Smooth muscle cell (in vitro differentiated cells): ENCODE measurements at regions not wholly inside any gene's neighbourhood (a gene's known extent, or its start where the extent isn't known, plus 50 kb on each side); places are given as distances from the start of the nearest gene placed in this dataset.

ENCODE experiments used
- DNase-seq: peaks from one replicate; lab custom pipeline; 2025; ENCODE audit not compliant: unreplicated experiment; lab: John Stamatoyannopoulos, UW
- H2AFZ ChIP-seq: fragments of 200-600 bp; sonication (generic); 2 replicates; pipeline ENCODE4 v1.6.0; 2016; ENCODE audit warnings: antibody characterized with exemption, low read depth, mild to moderate bottlenecking
- H3F3A ChIP-seq: fragments of 200-600 bp; sonication (generic); 2 replicates; pipeline ENCODE4 v1.6.0; 2017; ENCODE audit warnings: antibody characterized with exemption, low read depth
- H3K27ac ChIP-seq: fragments of 200-600 bp; sonication (generic); 2 replicates; pipeline ENCODE4 v1.5.1; 2016; ENCODE audit warnings: low read depth, mild to moderate bottlenecking
- H3K27me3 ChIP-seq: fragments of 200-600 bp; sonication (generic); 2 replicates; pipeline ENCODE4 v1.6.1; 2016; ENCODE audit warnings: low read depth, mild to moderate bottlenecking
- H3K36me3 ChIP-seq: fragments of 200-600 bp; sonication (generic); 2 replicates; pipeline ENCODE4 v1.5.1; 2016; ENCODE audit warnings: low read depth
- H3K4me1 ChIP-seq: fragments of 200-600 bp; sonication (generic); 2 replicates; pipeline ENCODE4 v1.5.1; 2016; ENCODE audit warnings: low read depth
- H3K4me2 ChIP-seq: fragments of 200-600 bp; sonication (generic); 2 replicates; pipeline ENCODE4 v1.6.0; 2016; ENCODE audit warnings: mild to moderate bottlenecking
- H3K4me3 ChIP-seq: fragments of 200-600 bp; sonication (generic); 2 replicates; pipeline ENCODE4 v1.5.1; 2016; ENCODE audit warnings: mild to moderate bottlenecking
- H3K79me2 ChIP-seq: fragments of 200-600 bp; sonication (generic); 2 replicates; pipeline ENCODE4 v1.6.0; 2016; ENCODE audit warnings: low read depth, mild to moderate bottlenecking
- H3K9ac ChIP-seq: fragments of 200-600 bp; sonication (generic); 2 replicates; pipeline ENCODE4 v1.6.0; 2016; ENCODE audit warnings: low read depth
- H3K9me3 ChIP-seq: fragments of 200-600 bp; sonication (generic); replicated peaks from 2 replicates; pipeline ENCODE4 v1.5.1; 2016; ENCODE audit warnings: low read depth
- H4K20me1 ChIP-seq: fragments of 200-600 bp; sonication (generic); 2 replicates; pipeline ENCODE4 v1.6.0; 2016; ENCODE audit warnings: low read depth
- WGBS: methylation state at CpG from one replicate; pipeline ENCODE4 v1.1.7; 2016; ENCODE audit warnings: low lambda C conversion rate; 5-methylcytosine and 5-hydroxymethylcytosine counted together
- TF ChIP-seq, protein P1 (sequence below): fragments of 200-600 bp; sonication (generic); IDR thresholded peaks from 2 replicates; pipeline ENCODE4 v1.5.1; 2017; ENCODE audit warnings: borderline replicate concordance, mild to moderate bottlenecking, antibody characterized with exemption; ENCODE audit not compliant: insufficient read depth, poor library complexity, severe bottlenecking

DNA sequence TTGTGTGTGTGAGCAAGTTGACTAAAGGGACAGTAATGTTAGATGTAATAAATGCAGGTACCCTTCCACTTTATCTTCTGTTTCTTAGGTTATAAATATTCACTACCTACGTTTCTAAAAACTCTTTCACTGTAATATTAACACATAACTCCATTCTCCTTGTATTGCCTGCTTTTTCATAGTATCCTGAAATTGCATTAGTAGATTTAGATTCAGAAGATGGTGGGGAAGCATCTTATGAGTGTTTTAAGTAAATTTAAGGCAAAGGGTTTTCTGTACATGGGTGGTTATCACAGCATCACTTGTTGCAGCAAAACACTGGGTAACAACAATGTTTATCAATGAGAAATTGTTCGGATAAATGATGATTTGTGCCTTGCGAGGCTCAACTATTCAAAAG is 115.2 kb upstream of the VPREB1 start:
- TF ChIP-seq, protein P1, sequence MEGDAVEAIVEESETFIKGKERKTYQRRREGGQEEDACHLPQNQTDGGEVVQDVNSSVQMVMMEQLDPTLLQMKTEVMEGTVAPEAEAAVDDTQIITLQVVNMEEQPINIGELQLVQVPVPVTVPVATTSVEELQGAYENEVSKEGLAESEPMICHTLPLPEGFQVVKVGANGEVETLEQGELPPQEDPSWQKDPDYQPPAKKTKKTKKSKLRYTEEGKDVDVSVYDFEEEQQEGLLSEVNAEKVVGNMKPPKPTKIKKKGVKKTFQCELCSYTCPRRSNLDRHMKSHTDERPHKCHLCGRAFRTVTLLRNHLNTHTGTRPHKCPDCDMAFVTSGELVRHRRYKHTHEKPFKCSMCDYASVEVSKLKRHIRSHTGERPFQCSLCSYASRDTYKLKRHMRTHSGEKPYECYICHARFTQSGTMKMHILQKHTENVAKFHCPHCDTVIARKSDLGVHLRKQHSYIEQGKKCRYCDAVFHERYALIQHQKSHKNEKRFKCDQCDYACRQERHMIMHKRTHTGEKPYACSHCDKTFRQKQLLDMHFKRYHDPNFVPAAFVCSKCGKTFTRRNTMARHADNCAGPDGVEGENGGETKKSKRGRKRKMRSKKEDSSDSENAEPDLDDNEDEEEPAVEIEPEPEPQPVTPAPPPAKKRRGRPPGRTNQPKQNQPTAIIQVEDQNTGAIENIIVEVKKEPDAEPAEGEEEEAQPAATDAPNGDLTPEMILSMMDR = no peak
- H3K27ac ChIP-seq = no peak overlapping the region
- no peak for DNase-seq
- H3K79me2 ChIP-seq = no peaks in the 10 kb centered on the region
- no peaks in the 10 kb centered on the region for H3F3A ChIP-seq
- no peaks in the 10 kb centered on the region for H4K20me1 ChIP-seq
- WGBS = 61% methylated on average over 3 of the region's 3 CpGs
- no peak overlapping the region for H2AFZ ChIP-seq
- H3K4me3 ChIP-seq = no peak overlapping the region
- peaks cover 35% of the 10 kb centered on the region for H3K27me3 ChIP-seq
- H3K9ac ChIP-seq = no peak overlapping the region
- H3K9me3 ChIP-seq = no peaks in the 10 kb centered on the region
- H3K4me2 ChIP-seq = no peak overlapping the region
- no peaks in the 10 kb centered on the region for H3K36me3 ChIP-seq
- H3K4me1 ChIP-seq = no peaks in the 10 kb centered on the region

DNA sequence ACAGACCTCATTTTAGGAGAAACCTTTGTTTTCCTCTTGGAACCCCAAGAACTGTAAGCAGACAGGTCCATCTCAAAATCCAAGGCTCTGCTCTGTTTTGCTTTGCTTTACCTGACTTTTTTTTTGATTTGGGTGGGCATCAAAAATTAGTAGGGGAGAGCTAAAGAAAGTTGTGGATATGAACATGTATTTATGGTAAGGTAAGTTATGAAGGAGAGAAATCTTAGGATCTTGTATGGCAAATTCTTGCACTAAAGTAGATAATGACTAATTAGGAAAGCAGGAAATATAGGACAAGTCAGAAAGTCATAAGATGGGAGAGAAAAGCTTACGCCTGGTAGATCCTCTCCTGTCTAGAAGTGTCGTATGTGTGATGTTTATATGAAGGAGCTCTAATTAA is 116.1 kb upstream of the VPREB1 start:
- Histone ChIP-seq H3K79me2 (no peaks in the 10 kb centered on the region), H2AFZ (no peak overlapping the region), H3K36me3 (no peaks in the 10 kb centered on the region), H3K4me3 (no peak overlapping the region), H3K9me3 (no peaks in the 10 kb centered on the region), H4K20me1 (no peaks in the 10 kb centered on the region), H3F3A (no peaks in the 10 kb centered on the region), H3K9ac (no peak overlapping the region), H3K4me1 (no peaks in the 10 kb centered on the region), H3K27ac (no peak overlapping the region), H3K27me3 (peaks cover 36% of the 10 kb centered on the region), H3K4me2 (no peak overlapping the region)
- no peak for DNase-seq
- TF ChIP-seq, protein P1 = no peak
- 84% methylated on average over 2 of the region's 2 CpGs for WGBS

DNA sequence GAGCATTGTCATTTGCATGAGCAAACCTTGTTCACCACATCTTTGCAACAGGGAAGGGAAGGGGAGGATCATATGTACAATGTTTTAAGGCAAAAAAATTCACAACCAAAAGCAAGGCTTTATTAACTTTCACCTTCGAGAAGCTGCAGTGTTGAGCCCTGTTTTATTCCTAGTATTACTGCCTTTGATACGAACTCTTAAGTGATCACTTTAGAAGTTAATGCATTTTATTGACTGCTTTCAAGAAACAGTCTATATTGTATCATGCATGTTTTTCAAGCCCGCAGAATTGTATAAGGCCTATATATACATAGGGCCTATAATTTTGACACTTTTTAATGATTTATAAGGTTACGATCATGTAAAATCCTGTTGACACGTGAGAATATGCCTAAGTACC is 117.5 kb upstream of the VPREB1 start:
- no peak for DNase-seq
- Histone ChIP-seq H3K27me3 (peaks cover 47% of the 10 kb centered on the region), H3K4me1 (no peaks in the 10 kb centered on the region), H3K9ac (no peak overlapping the region), H3F3A (no peaks in the 10 kb centered on the region), H3K4me3 (no peak overlapping the region), H2AFZ (no peak overlapping the region), H3K79me2 (no peaks in the 10 kb centered on the region), H4K20me1 (no peaks in the 10 kb centered on the region), H3K4me2 (no peak overlapping the region), H3K36me3 (no peaks in the 10 kb centered on the region), H3K27ac (no peak overlapping the region), H3K9me3 (no peaks in the 10 kb centered on the region)
- TF ChIP-seq, protein P1 = no peak
- 85% methylated on average over 5 of the region's 5 CpGs for WGBS

DNA sequence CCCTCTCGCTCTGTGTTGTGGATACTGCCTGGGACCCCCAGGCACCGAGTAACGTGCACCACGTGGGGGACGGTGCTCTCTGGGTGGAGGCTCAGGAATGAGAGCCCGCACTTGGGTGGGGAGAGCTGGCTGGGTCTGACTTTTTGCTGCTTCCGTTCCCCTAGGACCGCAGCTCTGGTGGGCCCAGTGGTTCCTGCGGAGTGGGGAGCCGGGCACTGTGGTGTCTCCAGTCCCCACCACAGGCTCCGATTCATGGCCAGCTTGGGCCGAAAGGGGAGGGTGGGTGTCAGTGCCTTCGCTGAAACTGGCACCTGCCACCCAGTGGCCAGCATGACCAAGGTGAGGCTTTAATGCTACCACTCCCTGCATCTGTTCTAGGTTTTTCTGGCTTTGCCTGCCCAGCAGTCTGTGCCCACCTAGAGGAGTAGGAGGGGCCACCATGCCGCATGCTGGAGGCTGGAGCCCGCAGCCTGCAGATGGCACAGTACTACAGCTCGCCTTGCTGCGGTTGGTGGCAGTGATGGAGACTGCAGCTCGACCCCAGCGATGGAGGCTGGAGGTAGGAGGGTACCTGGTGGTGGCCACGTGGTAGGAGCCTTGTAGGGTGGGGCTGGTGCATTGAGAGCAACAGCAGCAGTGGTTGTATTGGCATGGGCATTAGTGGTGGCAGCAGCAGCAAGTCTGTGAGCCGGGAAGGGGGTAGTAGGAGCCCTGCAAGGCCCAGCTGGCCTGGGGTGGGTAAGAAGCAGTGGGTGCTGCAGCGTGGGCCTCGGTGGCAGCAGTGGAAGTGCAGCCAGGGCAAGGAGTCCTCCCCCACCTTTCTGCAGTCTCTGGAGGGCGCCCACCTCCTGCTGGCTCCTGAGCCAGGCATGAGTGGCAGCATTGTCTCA is 118.8 kb upstream of the VPREB1 start:
- H3K27ac ChIP-seq = no peak overlapping the region
- TF ChIP-seq, protein P1 = no peak
- no peak overlapping the region for H3K4me3 ChIP-seq
- H3F3A ChIP-seq = no peaks in the 10 kb centered on the region
- no peaks in the 10 kb centered on the region for H3K4me1 ChIP-seq
- no peaks in the 10 kb centered on the region for H4K20me1 ChIP-seq
- no peaks in the 10 kb centered on the region for H3K79me2 ChIP-seq
- H3K9ac ChIP-seq = no peak overlapping the region
- no peaks in the 10 kb centered on the region for H3K36me3 ChIP-seq
- DNase-seq = no peak
- peaks cover 54% of the 10 kb centered on the region for H3K27me3 ChIP-seq
- no peak overlapping the region for H2AFZ ChIP-seq
- H3K9me3 ChIP-seq = no peaks in the 10 kb centered on the region
- WGBS = 83% methylated on average over 24 of the region's 24 CpGs
- no peak overlapping the region for H3K4me2 ChIP-seq
